NB4 (cell line): ENCODE measurements at regions not wholly inside any gene's neighbourhood (a gene's known extent, or its start where the extent isn't known, plus 50 kb on each side); places are given as distances from the start of the nearest gene placed in this dataset.

Source experiments
- DNase-seq: peaks from one replicate; pipeline ENCODE4 v3.0.0; 2010; ENCODE audit warnings: low read depth
- H3K4me3 ChIP-seq: one replicate; pipeline ENCODE4 v1.5.1; 2011; ENCODE audit warnings: mild to moderate bottlenecking, low read depth, low read length, moderate library complexity
- MYC ChIP-seq: IDR thresholded peaks from 2 replicates; pipeline ENCODE4 v1.6.1; 2011; ENCODE audit warnings: low read depth, low read length
- POLR2A ChIP-seq: IDR thresholded peaks from 2 replicates; pipeline ENCODE4 v1.6.1; 2011; ENCODE audit warnings: mild to moderate bottlenecking; ENCODE audit not compliant: insufficient read length; ENCODE audit errors: extremely low read depth
- TF ChIP-seq, protein P1 (sequence below): IDR thresholded peaks from 2 replicates; pipeline ENCODE4 v1.6.1; 2011; ENCODE audit warnings: low read depth, low read length
- TF ChIP-seq, protein P2 (sequence below): IDR thresholded peaks from one replicate; pipeline ENCODE4 v1.5.1; 2012; ENCODE audit warnings: low read depth, low read length

DNA sequence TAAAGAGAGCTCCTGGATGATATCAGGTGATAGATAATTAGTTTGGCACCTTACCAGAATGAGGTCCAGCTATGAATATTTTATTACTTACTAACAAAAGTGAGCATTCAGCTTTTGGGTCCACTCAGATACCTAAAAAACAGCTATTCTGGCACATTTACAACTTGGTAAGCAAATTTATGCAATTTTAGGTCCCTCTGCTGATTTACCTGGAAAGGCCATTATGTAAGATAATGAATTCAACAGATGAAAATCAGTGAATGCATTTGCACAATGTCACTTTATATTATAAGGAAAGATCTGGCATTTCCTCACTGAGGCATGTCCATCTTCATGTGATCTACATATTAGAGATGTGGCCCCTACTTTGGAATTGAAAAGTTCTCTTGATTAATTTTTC lies 517.0 kb downstream of the SPRY1 start:
- no peak for DNase-seq
- TF ChIP-seq MYC (no peak), POLR2A (no peak)
- TF ChIP-seq, protein P1, sequence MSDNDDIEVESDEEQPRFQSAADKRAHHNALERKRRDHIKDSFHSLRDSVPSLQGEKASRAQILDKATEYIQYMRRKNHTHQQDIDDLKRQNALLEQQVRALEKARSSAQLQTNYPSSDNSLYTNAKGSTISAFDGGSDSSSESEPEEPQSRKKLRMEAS, result no peak
- TF ChIP-seq, protein P2, sequence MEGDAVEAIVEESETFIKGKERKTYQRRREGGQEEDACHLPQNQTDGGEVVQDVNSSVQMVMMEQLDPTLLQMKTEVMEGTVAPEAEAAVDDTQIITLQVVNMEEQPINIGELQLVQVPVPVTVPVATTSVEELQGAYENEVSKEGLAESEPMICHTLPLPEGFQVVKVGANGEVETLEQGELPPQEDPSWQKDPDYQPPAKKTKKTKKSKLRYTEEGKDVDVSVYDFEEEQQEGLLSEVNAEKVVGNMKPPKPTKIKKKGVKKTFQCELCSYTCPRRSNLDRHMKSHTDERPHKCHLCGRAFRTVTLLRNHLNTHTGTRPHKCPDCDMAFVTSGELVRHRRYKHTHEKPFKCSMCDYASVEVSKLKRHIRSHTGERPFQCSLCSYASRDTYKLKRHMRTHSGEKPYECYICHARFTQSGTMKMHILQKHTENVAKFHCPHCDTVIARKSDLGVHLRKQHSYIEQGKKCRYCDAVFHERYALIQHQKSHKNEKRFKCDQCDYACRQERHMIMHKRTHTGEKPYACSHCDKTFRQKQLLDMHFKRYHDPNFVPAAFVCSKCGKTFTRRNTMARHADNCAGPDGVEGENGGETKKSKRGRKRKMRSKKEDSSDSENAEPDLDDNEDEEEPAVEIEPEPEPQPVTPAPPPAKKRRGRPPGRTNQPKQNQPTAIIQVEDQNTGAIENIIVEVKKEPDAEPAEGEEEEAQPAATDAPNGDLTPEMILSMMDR, result no peak
- no peak overlapping the region for H3K4me3 ChIP-seq

- no peak overlapping the region for H3K4me3 ChIP-seq
- TF ChIP-seq, protein P2, result no peak
- TF ChIP-seq MYC (no peak), POLR2A (no peak)
- TF ChIP-seq, protein P1, result no peak
- no peak for DNase-seq
Measured at GRCh38 chr4:123916821-123917220, 520.2 kb downstream of the SPRY1 start.

- no peak overlapping the region for H3K4me3 ChIP-seq
- no peak for DNase-seq
- TF ChIP-seq, protein P1, result no peak
- TF ChIP-seq MYC, result no peak
- no peak for TF ChIP-seq POLR2A
- TF ChIP-seq, protein P2, result no peak
Measured at GRCh38 chr4:123919576-123920098, 523.0 kb downstream of the SPRY1 start.

- H3K4me3 ChIP-seq, result no peak overlapping the region
- TF ChIP-seq, protein P2, result no peak
- TF ChIP-seq POLR2A (no peak), MYC (no peak)
- TF ChIP-seq, protein P1, result no peak
- DNase-seq, result no peak
Measured at GRCh38 chr4:123921339-123921738, 524.7 kb downstream of the SPRY1 start.

GRCh38 chr4:123922847-123923246 lies 526.3 kb downstream of the SPRY1 start:
- no peak for DNase-seq
- TF ChIP-seq, protein P1, result no peak
- no peak for TF ChIP-seq MYC
- TF ChIP-seq, protein P2, result no peak
- no peak for TF ChIP-seq POLR2A

GRCh38 chr4:123924536-123924935 lies 527.9 kb downstream of the SPRY1 start:
- DNase-seq, result no peak
- no peak overlapping the region for H3K4me3 ChIP-seq
- TF ChIP-seq, protein P2, result no peak
- TF ChIP-seq, protein P1, result no peak

More at GRCh38 chr4:123922847-123923246, 526.3 kb downstream of the SPRY1 start:
- no peak overlapping the region for H3K4me3 ChIP-seq
